ENCODE measurements at regions not wholly inside any gene's neighbourhood (a gene's known extent, or its start where the extent isn't known, plus 50 kb on each side); places are given as distances from the start of the nearest gene placed in this dataset.

GRCh38 chr7:95688931-95689495 lies 83.3 kb upstream of the DYNC1I1 start:
- TF ChIP-seq CTCF (conservative IDR thresholded peaks at IDR 0.05 in 1 of 2, IDR thresholded peaks at IDR 0.05 in 1 of 2; ENCODE audit: low read depth in 1 of 2, low read length in 2 of 2) (no peak), EZH2 (IDR thresholded peaks at IDR 0.05; ENCODE audit: low read length, missing control alignments) (no peak)
- no peaks in the 10 kb centered on the region for H3K9me3 ChIP-seq (ENCODE audit: control insufficient read depth, insufficient read depth, low read depth, low read length)
- no peak overlapping the region for H3K4me3 ChIP-seq (replicated peaks in 1 of 4; ENCODE audit: control extremely low read depth in 1 of 4, insufficient read depth in 1 of 4, low read depth in 3 of 4, low read length in 4 of 4)
- H3K27ac ChIP-seq (ENCODE audit: insufficient read depth, low read length) = no peak overlapping the region
- no peaks in the 10 kb centered on the region for H3K36me3 ChIP-seq (ENCODE audit: control insufficient read depth, insufficient read depth, low read length)
- H3K79me2 ChIP-seq (ENCODE audit: control insufficient read depth, insufficient read depth, low read length) = no peaks in the 10 kb centered on the region
- no peaks in the 10 kb centered on the region for H3K4me1 ChIP-seq (ENCODE audit: control insufficient read depth, extremely low read depth, insufficient read depth, low read length)
- H3K27me3 ChIP-seq (ENCODE audit: control insufficient read depth, insufficient read depth, low read length) = no peaks in the 10 kb centered on the region
- no peak overlapping the region for H3K4me2 ChIP-seq (ENCODE audit: extremely low read depth, insufficient read depth, low read length)
- no peak overlapping the region for H3K9ac ChIP-seq (ENCODE audit: insufficient read depth, low read length)
- no peak overlapping the region for H2AFZ ChIP-seq (ENCODE audit: low read length)
- peak in 1 of 2 donors; percentile 29 for DNase-seq (ENCODE audit: low read depth in 2 of 2)
- no peaks in the 10 kb centered on the region for H4K20me1 ChIP-seq (ENCODE audit: control insufficient read depth, extremely low read depth, insufficient read depth, low read length)

- Histone ChIP-seq H3K27ac (ENCODE audit: insufficient read depth, low read length) (no peak overlapping the region), H3K9me3 (ENCODE audit: control insufficient read depth, insufficient read depth, low read depth, low read length) (no peaks in the 10 kb centered on the region), H3K4me3 (replicated peaks in 1 of 4; ENCODE audit: control extremely low read depth in 1 of 4, insufficient read depth in 1 of 4, low read depth in 3 of 4, low read length in 4 of 4) (no peak overlapping the region), H3K4me2 (ENCODE audit: extremely low read depth, insufficient read depth, low read length) (no peak overlapping the region), H2AFZ (ENCODE audit: low read length) (no peak overlapping the region), H3K27me3 (ENCODE audit: control insufficient read depth, insufficient read depth, low read length) (no peaks in the 10 kb centered on the region), H3K9ac (ENCODE audit: insufficient read depth, low read length) (no peak overlapping the region), H4K20me1 (ENCODE audit: control insufficient read depth, extremely low read depth, insufficient read depth, low read length) (no peaks in the 10 kb centered on the region), H3K36me3 (ENCODE audit: control insufficient read depth, insufficient read depth, low read length) (no peaks in the 10 kb centered on the region), H3K4me1 (ENCODE audit: control insufficient read depth, extremely low read depth, insufficient read depth, low read length) (no peaks in the 10 kb centered on the region), H3K79me2 (ENCODE audit: control insufficient read depth, insufficient read depth, low read length) (no peaks in the 10 kb centered on the region)
- peak; percentile 5 to 63 for DNase-seq (ENCODE audit: low read depth in 2 of 2)
- peak; percentile 43 to 44 for TF ChIP-seq CTCF (conservative IDR thresholded peaks at IDR 0.05 in 1 of 2, IDR thresholded peaks at IDR 0.05 in 1 of 2; ENCODE audit: low read depth in 1 of 2, low read length in 2 of 2)
- TF ChIP-seq EZH2 (IDR thresholded peaks at IDR 0.05; ENCODE audit: low read length, missing control alignments) = no peak
These were observed 84.5 kb upstream of the DYNC1I1 start for GRCh38 chr7:95687759-95688343.

- Histone ChIP-seq H3K4me1 (ENCODE audit: control insufficient read depth, extremely low read depth, insufficient read depth, low read length) (no peaks in the 10 kb centered on the region), H3K9ac (ENCODE audit: insufficient read depth, low read length) (no peak overlapping the region), H3K27ac (ENCODE audit: insufficient read depth, low read length) (no peak overlapping the region), H3K4me3 (replicated peaks in 1 of 4; ENCODE audit: control extremely low read depth in 1 of 4, insufficient read depth in 1 of 4, low read depth in 3 of 4, low read length in 4 of 4) (no peak overlapping the region), H2AFZ (ENCODE audit: low read length) (no peak overlapping the region), H3K27me3 (ENCODE audit: control insufficient read depth, insufficient read depth, low read length) (no peaks in the 10 kb centered on the region), H3K36me3 (ENCODE audit: control insufficient read depth, insufficient read depth, low read length) (no peaks in the 10 kb centered on the region), H3K4me2 (ENCODE audit: extremely low read depth, insufficient read depth, low read length) (no peak overlapping the region), H3K79me2 (ENCODE audit: control insufficient read depth, insufficient read depth, low read length) (no peaks in the 10 kb centered on the region), H4K20me1 (ENCODE audit: control insufficient read depth, extremely low read depth, insufficient read depth, low read length) (no peaks in the 10 kb centered on the region), H3K9me3 (ENCODE audit: control insufficient read depth, insufficient read depth, low read depth, low read length) (no peaks in the 10 kb centered on the region)
- TF ChIP-seq EZH2 (IDR thresholded peaks at IDR 0.05; ENCODE audit: low read length, missing control alignments) = no peak
- peak; percentile 55 to 56 for TF ChIP-seq CTCF (conservative IDR thresholded peaks at IDR 0.05 in 1 of 2, IDR thresholded peaks at IDR 0.05 in 1 of 2; ENCODE audit: low read depth in 1 of 2, low read length in 2 of 2)
- DNase-seq (ENCODE audit: low read depth in 2 of 2) = peak; percentile 38 to 84
These were observed 86.2 kb upstream of the DYNC1I1 start for GRCh38 chr7:95686109-95686508.

All from fibroblast of lung (primary cell).